HG03442 (cell line): ENCODE measurements at regions not wholly inside any gene's neighbourhood (a gene's known extent, or its start where the extent isn't known, plus 50 kb on each side); places are given as distances from the start of the nearest gene placed in this dataset.

ENCODE experiments used
- ATAC-seq: cut with Tn5 transposase; IDR thresholded peaks from one replicate; pipeline ENCODE4 v1.9.1; 2021; ENCODE audit warnings: mild to moderate bottlenecking, moderate library complexity; ENCODE audit not compliant: unreplicated experiment

GRCh38 chr12:123100882-123101281 is 50.0 kb downstream of the PITPNM2 start:
- no peak for ATAC-seq

- ATAC-seq, result no peak
These were observed 50.4 kb downstream of the PITPNM2 start for GRCh38 chr12:123100450-123100849.

- ATAC-seq, result no peak
These were observed 51.2 kb downstream of the PITPNM2 start for GRCh38 chr12:123099560-123100192.

DNA sequence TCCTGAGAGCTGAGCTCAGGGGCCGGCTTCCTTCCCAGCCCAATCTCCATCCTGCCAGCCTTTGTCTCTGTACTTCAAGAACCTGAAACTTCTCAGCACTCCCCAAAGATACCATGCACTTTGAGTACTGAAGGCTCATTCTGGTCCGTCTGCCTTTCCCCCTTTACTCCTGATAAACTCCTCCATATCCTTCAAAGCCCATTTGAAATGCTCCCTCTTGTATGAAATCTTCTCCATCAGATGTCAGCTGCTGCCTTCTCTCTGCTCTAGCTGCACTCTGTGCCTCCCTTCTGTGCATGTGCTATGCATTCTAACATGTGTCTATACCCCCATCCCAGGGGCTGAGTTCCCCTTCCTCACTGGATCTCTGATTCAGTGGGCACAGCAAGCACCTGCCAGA is 52.1 kb downstream of the PITPNM2 start:
- ATAC-seq, result no peak

- ATAC-seq, result no peak
These were observed 53.3 kb downstream of the PITPNM2 start for GRCh38 chr12:123097561-123098084.

GRCh38 chr12:123096741-123097140 is 54.1 kb downstream of the PITPNM2 start:
- ATAC-seq, result no peak

DNA sequence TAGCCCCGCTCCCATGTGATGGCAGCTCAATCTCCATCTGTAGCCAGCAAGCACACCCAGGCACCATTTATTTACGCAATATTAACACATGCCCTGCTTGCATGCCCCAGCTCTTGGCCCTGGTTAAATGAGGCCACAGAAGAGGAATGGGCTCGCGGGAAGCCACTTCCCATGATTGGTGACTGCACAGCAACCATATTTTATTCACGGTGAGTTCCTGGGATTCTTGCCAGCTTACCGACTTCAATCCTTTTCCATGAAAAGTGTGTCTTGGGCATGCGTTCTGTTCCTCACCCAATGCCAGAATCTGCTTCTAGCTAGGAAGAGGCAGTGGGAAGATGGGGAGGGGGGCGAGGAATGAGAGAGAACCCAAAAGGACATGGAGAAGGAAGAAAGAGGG is 54.7 kb downstream of the PITPNM2 start:
- no peak for ATAC-seq

- ATAC-seq, result no peak
These were observed 55.6 kb downstream of the PITPNM2 start for GRCh38 chr12:123095078-123095881.

DNA sequence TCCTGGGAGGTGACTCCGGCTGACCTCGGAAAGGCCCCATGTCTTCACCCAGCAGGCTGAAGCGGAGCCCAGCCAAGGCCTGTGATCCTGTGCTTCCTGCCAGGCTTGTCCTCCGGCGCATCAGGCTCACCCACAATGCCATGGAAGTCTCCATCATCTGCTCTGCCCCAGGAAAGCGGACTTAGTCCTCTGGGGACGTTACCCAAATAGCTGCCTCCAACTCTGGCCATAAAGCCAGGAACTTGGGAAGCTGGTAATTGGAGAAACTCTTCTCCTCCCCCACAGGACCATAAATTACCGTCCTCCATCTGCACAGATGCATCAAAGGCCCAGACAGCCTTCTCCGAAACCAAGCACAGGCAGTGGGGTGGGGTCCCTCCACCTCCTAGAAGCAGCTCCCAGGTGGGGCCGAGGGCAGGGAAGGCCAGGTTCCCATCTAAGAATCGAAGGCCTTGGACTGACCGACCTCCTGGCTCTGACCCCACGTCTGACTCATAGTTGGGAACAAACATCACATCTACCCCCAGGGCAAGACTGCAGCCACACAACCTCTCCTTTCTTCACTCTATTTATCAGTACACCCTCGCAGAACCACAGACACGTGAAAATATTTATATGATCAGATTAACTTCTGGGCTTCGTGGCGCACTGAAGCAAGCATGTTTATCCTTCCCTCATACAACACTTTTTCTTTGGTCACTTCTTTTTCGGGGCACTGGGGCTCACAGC is 56.4 kb downstream of the PITPNM2 start:
- no peak for ATAC-seq

DNA sequence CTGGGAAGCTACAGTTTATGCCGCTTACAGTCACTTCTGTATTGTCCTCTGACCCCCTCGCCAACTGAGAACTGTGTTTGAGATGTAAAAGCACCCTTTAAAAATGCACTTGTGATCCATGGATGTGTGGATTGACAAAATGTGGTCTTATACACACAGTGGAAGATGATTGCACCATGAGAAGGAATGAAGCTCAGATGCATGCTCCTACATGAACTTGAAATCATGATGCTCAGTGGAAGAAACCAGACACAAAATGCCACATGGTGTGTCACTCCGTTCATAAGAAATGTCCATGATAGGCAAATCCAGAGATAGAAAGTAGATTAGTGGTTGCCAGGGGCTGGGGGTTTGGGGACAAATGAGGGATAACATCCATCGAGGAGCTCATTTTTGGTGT is 58.0 kb downstream of the PITPNM2 start:
- no peak for ATAC-seq

DNA sequence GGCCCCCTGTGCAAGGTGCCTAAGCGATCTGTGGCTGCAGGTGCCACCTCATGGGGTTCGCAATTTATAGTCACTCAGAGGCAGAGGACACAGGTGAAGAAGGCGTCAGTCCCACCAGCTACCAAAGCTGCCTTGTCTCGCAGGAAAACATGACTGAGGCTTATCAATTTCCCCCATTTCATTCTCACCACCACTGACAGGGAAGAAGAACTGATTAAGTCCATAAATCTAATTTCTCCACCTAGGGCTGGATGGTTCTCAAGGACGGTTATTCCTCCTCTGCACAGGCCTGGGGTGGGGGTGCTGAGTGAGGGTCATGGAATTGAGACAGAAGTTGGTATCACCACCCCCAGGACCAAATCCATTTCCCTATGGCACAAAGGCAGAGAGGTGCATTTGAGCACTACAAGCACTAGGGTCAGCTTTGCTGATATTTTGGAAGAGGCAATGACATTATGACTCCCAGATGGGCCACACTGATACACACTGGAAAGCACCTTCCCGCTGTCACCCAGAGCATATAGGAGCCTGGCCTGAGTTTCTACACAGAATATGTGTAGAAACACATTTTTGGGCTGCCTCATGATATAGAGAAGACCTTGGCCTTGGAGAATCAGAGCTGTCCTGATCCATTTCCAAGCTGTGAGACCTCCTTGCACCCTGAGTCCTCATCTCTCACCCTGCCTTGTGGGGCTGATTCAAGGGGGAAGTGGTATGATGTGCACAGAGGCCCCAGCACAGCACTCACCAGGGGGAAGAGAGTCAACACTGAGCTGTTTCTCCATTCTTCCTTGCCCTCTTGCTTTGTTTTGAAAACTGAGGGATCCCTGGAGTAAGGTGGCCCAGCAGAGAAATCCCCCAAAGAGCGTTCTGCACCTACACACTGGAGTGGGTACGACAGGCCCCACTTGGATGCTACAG is 59.4 kb downstream of the PITPNM2 start:
- ATAC-seq, result no peak

- no peak for ATAC-seq
These were observed 61.1 kb downstream of the PITPNM2 start for GRCh38 chr12:123089631-123090353.

DNA sequence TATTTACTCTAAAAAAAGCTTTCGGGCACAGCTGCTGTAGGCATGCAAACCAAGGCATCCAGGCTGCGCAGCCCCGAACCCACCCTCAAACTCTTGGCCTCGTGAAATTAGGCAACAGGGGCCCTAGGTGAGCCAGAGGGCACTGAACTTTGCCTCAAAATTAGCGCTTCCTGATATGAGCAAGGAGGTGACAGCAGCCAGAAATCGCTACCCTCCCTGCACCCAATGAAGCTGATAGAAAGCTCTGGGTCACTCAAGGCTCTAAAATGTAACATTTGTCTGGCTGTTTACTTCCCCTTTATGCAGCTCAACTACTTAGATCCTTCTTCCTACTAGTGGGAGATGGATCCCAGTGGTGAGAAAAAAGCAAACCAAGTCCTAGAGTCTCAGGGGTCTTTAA is 61.8 kb downstream of the PITPNM2 start:
- no peak for ATAC-seq

- no peak for ATAC-seq
These were observed 65.0 kb downstream of the PITPNM2 start for GRCh38 chr12:123085730-123086487.

DNA sequence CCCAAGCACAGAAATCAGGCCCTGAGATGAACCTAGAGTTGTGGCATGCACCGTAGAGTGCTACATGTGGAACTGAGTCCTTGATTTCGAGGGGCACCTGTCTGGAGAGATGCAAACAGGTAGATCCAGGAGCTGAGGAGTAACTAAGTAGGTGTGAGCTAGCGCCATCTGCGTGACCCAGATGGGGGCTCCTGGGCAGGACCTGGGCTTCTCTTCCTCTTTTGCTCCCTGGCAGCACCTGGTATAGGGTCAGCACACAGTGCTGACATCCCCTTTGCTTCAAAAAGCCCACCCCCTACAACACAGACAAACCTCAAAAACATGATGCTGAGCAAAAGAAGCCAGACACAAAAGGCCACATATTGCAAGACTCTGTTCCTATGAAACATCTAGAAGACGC is 65.8 kb downstream of the PITPNM2 start:
- ATAC-seq, result no peak

DNA sequence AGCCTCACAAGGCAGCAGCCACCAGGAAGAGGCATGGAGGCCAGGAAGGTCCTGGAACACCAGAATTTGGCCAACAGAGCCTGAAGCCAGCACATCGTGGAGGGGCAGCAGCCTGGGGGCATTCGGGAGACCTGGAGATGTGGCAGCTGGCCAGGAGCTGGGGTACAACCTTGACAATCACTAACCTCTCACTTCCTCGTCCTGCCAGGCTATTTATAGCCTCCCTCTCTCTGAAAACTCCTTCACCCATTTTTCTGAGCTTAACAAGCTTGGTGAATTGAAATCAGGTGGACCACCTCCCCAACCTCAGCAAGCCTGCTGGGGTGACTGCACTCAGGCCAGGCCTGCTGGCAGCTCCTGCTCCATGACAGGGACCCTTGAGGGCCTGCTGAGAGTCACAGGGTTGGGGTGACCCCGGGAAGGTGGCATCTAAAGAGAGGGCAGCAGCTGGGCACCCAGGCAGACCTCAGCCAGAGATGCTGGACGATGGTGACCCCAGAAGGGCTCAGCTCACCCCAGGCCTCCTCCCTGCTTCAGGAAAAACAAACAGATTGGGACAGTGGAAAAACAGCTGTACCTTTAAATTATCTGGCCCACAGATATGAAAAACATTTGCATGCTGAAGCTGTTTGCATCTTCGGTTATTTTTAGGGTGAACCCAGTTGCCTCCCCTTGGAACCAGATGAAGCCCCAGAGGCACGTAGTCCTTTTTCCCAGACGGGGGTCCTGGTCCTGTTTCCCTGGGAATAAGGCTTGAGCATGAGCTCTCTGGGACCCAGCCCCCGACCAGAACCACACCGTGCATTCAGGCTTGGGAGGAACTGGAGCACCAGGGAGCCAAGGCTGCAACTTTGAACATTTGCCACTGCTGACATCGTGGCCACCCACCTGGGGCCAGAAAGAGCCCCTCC is 67.0 kb downstream of the PITPNM2 start:
- no peak for ATAC-seq

DNA sequence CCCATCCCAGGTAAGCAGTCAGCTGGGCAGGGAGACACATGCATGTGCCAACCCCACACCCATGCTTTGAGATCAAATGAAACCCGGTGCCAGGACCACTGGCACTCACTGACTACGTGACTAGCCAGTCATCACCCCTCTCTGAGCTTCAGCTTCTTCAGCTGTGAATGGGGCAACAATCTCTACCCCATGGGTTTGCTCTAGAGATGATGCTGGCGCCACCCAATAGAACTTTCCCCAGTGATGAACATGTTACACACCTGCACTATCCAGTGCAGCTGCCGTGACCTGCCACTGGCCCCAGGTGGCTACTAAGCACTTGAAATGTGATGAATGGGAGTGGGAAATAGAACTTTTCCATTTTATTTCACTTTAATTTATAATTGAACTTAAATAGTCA is 70.3 kb downstream of the PITPNM2 start:
- ATAC-seq, result no peak

DNA sequence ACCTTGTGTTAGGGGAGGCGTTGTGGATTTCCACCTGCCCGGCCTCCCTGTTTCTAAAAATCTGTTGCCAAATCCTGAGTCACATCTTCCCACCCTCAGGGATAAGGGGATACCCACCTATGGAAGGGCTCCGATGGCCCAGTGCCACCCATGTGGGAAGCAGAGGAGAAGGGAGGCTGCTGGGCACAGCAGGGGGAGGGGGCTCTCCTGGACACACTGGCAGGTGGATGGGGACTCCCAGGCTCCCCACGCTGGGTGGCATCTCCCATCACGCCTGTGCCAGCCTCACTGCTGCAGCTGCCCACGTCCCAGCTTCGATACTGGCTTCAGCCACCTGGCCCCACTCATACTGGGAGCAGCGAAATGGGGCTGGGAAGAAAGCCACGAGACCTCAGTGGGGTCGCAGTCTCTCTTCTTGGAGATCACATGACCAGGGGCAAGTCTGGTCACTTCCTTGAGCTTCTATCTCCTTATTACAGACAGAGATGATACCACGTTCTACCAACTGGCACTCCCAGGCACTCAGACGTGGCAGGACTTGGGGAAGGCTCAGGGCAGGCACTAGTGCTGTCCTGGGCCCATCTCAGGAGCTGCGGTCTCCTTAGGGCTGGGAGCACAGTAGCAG is 72.2 kb downstream of the PITPNM2 start:
- ATAC-seq, result no peak
